HG03135 (cell line): ENCODE measurements at regions not wholly inside any gene's neighbourhood (a gene's known extent, or its start where the extent isn't known, plus 50 kb on each side); places are given as distances from the start of the nearest gene placed in this dataset.

Experiments
- ATAC-seq: cut with Tn5 transposase; IDR thresholded peaks from one replicate; pipeline ENCODE4 v1.9.1; 2021; ENCODE audit warnings: mild to moderate bottlenecking, moderate library complexity; ENCODE audit not compliant: unreplicated experiment

DNA sequence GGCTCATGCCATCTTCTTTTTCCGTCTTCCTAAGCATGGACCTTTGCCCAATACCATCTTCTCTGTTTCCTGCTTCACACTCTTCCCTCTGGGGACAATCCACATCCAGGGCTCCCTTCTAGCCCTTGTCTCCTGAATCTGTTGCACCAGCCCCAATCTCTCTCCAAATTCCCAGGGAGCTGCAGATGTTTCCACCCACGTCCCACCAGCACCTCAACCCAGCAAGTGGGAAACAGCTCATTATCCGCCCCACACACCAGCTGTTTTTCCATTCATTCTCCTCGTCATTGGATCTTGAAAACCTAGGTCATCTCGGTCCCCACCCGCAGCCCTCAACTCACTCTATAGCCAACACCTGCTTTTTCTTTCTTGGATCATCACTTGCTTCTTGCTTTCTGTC lies 185.0 kb upstream of the CDYL start:
- no peak for ATAC-seq

DNA sequence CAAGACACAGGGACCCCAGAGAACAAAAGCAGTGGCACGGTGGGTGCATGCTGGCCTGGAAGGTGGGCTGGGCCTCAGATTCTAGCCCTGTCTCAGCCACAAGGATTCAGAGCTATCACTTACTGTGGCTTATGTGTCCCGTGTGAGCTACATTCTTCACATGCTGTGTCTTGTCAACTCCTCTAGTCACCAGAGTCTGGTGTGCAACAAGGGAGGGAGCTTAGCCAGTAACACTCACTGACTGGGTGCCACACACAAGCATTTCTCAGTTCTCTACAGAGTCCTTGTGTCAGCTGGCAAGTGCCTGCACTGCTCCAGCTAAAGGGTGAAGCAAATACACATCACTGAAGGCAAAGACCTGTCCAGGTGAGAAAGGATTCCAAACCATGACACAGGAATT lies 186.9 kb upstream of the CDYL start:
- no peak for ATAC-seq

GRCh38 chr6:4588581-4588980 lies 187.6 kb upstream of the CDYL start:
- no peak for ATAC-seq

DNA sequence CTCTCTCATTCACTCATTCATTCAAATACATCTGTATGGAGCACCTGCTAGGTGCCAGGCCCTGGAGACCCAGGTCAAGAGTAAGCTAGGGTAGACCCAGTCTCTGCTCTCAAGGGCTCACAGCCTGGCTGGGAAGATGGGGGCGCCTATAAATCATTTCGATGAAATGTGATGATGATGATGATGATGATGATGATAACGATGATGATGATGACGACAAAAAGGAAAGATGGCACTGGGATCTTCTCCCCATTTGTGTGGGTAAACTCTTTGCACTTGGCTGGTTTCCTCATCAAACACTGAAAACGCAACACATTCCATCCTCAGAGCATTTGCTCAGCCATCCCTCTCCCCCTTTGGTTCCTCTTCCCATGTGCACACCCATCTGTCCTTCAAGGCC lies 188.0 kb upstream of the CDYL start:
- ATAC-seq = no peak

DNA sequence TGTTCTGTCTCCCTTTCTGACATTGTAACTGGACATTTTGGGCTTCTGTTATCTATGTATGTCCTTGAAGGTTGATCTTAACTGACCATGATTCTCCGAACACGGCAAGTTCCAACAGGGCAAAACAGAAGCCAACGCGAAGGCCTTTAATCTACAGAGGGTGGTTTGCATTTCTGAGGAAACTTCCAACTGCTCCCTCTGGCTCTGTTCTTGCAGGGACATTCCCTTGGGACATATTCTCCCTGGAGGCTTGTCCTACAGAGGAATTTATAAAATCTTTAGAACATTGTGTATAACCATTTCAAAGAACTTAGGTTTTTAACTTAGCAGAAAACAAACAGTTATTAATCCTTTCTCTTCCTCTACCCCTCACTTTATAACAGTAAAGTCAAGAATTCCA lies 189.0 kb upstream of the CDYL start:
- ATAC-seq = no peak

- no peak for ATAC-seq
These were observed 189.7 kb upstream of the CDYL start for GRCh38 chr6:4586469-4586859.

DNA sequence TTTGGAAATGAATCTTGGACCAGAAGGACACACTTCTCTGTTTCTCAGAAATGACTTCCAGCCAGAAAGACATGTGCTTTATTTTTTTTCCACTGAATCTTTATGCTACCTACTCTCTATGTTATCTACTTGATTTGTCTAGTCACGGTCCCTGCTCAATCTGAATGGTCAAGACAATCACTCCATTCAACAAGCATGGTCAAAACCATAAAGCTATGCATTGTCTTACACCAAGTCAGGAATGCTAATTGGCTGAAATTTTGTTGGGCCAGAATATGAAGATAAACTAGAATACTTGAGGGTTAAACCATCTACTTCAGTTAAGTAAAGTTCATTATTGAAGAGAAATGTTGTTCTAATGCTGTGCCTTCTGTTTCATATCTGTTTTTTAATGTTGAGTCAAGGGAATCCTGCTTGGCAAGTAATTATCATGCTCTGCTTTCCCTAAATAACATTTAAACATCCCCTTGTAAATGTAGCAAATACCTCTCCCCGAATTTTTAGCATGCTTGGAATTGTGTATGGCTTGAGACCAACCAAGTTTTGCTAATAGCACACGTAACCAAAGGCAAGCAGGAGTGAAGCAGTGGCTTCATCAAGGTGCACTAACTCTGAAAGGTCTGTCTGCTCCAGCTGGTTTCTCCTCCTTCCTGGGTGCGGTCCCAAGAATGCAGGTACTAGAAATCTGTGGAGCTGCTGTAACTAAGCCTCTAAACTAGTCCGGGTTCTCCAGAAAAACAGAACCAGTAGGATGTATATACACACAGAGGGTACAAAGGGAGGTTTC lies 190.3 kb upstream of the CDYL start:
- no peak for ATAC-seq

DNA sequence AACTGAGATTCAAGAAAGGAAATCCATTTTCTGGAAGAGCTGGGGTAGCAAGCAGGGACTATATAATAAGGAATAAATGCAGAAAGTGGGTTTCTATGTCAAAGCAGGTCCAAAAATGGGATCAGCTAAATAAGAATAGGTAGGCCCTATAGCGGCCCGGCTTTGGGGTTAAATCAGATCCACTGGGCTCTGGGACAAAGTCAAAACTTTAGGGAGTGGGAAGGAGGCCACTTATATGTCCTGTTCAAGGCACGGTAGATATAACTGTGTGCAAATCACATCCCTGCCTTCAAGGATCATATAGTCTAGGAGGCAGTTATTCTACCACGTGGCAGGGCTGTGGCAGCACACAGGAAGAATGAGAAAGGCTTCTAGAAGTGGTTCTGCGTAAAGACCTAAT lies 191.4 kb upstream of the CDYL start:
- no peak for ATAC-seq

DNA sequence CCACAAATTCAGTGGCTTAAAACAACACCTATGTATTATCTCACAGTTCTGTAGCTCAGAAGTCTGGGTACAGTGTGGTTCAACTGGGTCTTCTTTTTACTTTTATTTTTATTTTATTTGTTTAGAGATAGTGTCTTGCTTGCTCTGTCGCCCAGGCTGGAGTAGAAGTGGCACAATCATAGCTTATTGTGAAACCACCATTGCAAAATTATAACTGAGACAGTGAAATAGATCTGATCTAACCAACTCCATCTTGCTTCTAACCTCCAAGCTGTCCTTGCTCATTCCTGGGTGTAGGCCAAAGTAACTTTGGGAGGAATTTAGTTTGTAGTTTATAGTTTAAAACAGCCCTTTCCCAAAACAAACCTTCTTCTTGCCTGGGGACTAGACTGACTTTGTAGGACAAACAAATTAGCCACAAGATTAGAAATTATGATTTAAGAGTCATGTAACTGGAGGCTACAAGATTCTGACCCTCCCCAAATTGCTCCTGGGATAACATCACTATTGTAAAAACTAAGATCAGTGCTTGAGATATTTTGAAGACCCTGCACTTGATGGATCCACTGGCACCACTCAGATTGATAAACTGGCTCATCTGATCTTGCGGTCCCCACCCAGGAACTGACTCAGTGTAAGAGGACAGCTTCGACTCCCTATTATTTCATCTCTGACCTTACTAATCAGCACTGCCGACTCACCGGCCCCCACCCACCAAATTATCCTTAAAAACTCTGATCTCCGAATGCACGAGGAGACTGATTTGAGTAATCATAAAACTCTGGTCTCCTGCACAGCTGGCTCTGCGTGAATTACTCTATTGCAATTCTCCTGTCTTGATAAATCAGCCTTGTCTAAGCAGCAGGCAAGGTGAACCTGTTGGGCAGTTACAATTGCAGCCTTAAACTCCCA lies 193.4 kb upstream of the CDYL start:
- no peak for ATAC-seq

- no peak for ATAC-seq
These were observed 194.5 kb upstream of the CDYL start for GRCh38 chr6:4581468-4582385.

- ATAC-seq = no peak
These were observed 195.8 kb upstream of the CDYL start for GRCh38 chr6:4580361-4580760.

DNA sequence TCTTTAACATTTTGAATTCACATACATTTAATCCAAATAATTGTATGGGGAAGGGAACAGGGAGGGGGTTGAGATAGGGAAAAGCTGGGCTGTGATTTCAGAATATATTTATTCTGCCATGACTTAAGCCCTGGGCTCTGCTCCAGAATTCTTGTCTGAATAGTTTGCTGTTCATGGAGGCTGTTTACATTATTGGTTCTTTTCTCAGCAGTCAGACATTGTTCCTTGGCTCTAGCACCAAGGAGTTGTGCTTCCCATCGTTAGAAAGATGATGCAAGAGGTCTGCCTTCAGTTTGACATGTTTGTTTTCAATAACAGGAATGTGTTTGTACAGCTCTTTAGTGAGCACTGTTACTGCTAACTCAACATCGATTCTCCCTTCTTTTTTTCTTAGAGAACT lies 198.8 kb upstream of the CDYL start:
- ATAC-seq = no peak

DNA sequence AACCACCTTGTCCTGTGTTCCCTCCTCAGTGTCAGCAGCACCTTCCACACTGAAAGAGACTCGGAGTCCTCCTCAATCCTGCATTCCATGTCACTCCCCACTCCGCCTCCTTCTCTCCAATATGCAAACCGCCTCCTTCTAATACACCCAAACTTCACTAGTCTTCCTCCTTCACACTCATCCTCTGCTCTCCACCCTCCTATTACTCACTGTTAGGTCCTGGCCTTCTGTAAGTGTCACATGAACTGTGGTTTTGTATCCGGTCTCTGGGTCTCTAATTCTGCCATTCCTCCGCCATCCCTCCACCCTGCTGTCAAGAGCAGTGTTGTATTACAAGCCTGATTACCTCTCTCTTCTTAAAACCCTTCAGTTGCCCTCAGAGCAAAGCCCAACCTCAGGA lies 200.5 kb upstream of the CDYL start:
- ATAC-seq = no peak

DNA sequence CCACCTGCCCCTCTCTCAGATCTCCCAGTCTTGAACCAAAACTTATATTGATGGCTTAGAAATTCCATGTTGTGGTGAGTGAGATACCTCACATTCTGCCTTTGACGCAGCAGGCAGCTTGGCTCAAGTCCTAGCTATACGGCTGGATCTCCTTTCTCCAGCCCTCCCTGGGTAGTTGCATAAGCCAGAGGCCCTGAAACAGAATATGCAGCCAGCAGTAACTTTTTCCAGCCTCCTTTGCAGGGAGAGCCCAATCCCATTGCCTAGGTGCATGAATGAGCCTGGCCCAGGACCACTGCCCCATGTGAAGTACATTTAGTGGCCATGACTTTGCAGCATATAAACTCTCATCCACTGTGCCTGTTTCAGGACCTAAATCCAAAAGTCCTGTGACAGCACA lies 202.2 kb upstream of the CDYL start:
- no peak for ATAC-seq

DNA sequence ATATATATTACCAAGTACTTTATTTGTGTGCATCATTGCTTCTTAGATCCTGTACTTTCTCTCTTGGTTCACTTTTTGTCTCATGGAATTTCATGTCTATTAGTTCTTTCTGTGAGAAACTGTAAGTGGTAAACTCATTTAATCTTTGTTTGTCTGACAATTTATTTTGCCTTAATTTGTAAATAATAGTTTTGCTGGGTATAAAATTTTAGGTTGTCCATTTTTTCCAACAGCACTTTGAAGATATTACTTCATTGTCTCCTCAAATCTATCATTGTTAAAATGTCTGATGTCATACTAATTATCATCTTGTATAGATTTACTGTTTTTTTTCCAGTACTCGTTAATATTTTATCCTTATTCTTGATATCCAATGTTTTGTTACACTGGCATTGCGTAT lies 205.2 kb upstream of the CDYL start:
- no peak for ATAC-seq

- no peak for ATAC-seq
These were observed 208.1 kb upstream of the CDYL start for GRCh38 chr6:4568138-4568537.

GRCh38 chr6:4567141-4567540 lies 209.1 kb upstream of the CDYL start:
- ATAC-seq = no peak

GRCh38 chr6:4565301-4566250 lies 210.6 kb upstream of the CDYL start:
- ATAC-seq = no peak

DNA sequence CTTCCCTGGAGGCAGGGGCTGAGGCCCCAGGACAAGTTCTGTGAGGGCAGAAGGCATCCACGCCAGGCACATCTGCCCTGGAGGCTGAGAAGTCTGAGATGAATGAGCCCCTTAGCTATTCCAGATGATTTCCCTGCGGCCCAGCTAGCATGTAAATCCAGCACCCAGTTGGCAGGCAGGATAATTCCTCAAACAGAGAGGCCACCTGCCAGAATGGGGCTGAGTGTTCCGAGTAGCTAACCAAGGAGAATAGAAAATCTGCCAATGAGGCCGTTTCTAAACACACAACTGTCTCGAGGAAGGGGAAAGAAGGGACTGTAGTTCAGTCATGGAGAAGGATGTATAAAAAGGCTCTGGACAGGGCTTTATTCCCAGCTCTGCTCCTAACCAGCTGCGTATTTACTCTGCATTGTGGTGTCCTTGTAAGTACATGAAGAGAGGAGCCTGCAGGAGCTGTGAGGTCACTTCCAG lies 211.4 kb upstream of the CDYL start:
- no peak for ATAC-seq

- no peak for ATAC-seq
These were observed 212.3 kb upstream of the CDYL start for GRCh38 chr6:4563877-4564276.
